H1 (cell line): ENCODE measurements at regions not wholly inside any gene's neighbourhood (a gene's known extent, or its start where the extent isn't known, plus 50 kb on each side); places are given as distances from the start of the nearest gene placed in this dataset.

Experiments
- CTCF ChIA-PET: fragments of 300-600 bp; sonication (Branson Sonifier 250); formaldehyde crosslinking; loops from one replicate; lab custom pipeline; 2021; ENCODE audit not compliant: partially characterized antibody; lab: Charles Lee
- POLR2A ChIA-PET: fragments of 300-600 bp; sonication (Branson Sonifier 250); formaldehyde crosslinking; loops from one replicate; lab custom pipeline; 2021; ENCODE audit warnings: inconsistent platforms; ENCODE audit not compliant: partially characterized antibody; lab: Charles Lee
- DNase-seq, 2 experiments: peaks; one replicate each; pipeline versions ENCODE4 v3.0.0 to v3.0.0-alpha.2; 2010 to 2022; ENCODE audit warnings: low spot score in 2 of 2, low read depth in 1 of 2, mixed read lengths in 1 of 2
- FAIRE-seq: peaks from 2 replicates; lab custom pipeline; 2011; peaks lifted over from hg19 to GRCh38; lab: Jason Lieb, UNC
- H2AFZ ChIP-seq: 2 replicates; pipeline ENCODE4 v1.8.1; 2012; ENCODE audit warnings: low read length, inconsistent platforms
- H2AK5ac ChIP-seq: 2 replicates; pipeline ENCODE4 v1.6.1; 2013; ENCODE audit warnings: low read depth, low read length
- H2BK120ac ChIP-seq: replicated peaks from 2 replicates; pipeline ENCODE3; 2013; ENCODE audit warnings: low read depth, low read length, inconsistent platforms
- H2BK12ac ChIP-seq: 2 replicates; pipeline ENCODE4 v1.6.1; 2013; ENCODE audit warnings: low read depth, low read length
- H2BK15ac ChIP-seq: 2 replicates; pipeline ENCODE4 v1.6.1; 2013; ENCODE audit warnings: low read length
- H2BK20ac ChIP-seq: 2 replicates; pipeline ENCODE4 v1.6.1; 2013; ENCODE audit warnings: low read length
- H2BK5ac ChIP-seq: 2 replicates; pipeline ENCODE4 v1.6.1; 2013; ENCODE audit warnings: low read depth, low read length
- H3K14ac ChIP-seq: 2 replicates; pipeline ENCODE4 v1.6.1; 2013; ENCODE audit warnings: inconsistent platforms; ENCODE audit not compliant: insufficient read length
- H3K18ac ChIP-seq: 2 replicates; pipeline ENCODE4 v1.6.1; 2013; ENCODE audit warnings: low read length; ENCODE audit errors: extremely low read depth
- H3K23ac ChIP-seq: 2 replicates; pipeline ENCODE4 v1.6.1; 2013; ENCODE audit warnings: inconsistent platforms; ENCODE audit not compliant: insufficient read length
- H3K23me2 ChIP-seq: 2 replicates; pipeline ENCODE4 v1.6.1; 2013; ENCODE audit warnings: low read depth, low read length
- H3K27ac ChIP-seq: 2 replicates; pipeline ENCODE4 v1.6.1; 2011; ENCODE audit warnings: low read depth, low read length, inconsistent platforms
- H3K27me3 ChIP-seq, 4 experiments: replicated peaks in 1 of 4; 1 replicate in 1 of 4; 2 replicates in 3 of 4; pipeline versions ENCODE4 v1.6.1 to v1.8.1; 2011 to 2013; ENCODE audit warnings: low read length in 3 of 4, mild to moderate bottlenecking in 3 of 4, inconsistent platforms in 2 of 4, mixed read lengths in 2 of 4, moderate library complexity in 1 of 4; ENCODE audit not compliant: control insufficient read depth in 3 of 4, insufficient read depth in 3 of 4; ENCODE audit errors: extremely low read depth in 1 of 4
- H3K36me3 ChIP-seq, 4 experiments: 2 replicates each; pipeline versions ENCODE4 v1.6.1 to v1.8.1; 2011 to 2013; ENCODE audit warnings: mild to moderate bottlenecking in 4 of 4, low read length in 3 of 4, moderate library complexity in 2 of 4, control low read depth in 1 of 4, inconsistent platforms in 1 of 4; ENCODE audit not compliant: insufficient read depth in 4 of 4, control insufficient read depth in 2 of 4
- H3K4ac ChIP-seq: replicated peaks from 2 replicates; pipeline ENCODE3; 2013; ENCODE audit warnings: low read length, low read depth, mixed read lengths, inconsistent platforms; ENCODE audit not compliant: insufficient read length
- H3K4me1 ChIP-seq, 4 experiments: replicated peaks in 1 of 4; 1 replicate in 1 of 4; 2 replicates in 3 of 4; pipeline versions ENCODE4 v1.6.1 to v1.8.1; 2011 to 2013; ENCODE audit warnings: low read length in 3 of 4, inconsistent platforms in 2 of 4, mixed read lengths in 1 of 4; ENCODE audit not compliant: insufficient read depth in 4 of 4, control insufficient read depth in 3 of 4
- H3K4me2 ChIP-seq, 2 experiments: 2 replicates each; pipeline versions ENCODE4 v1.6.1 to v1.8.1; 2011 to 2013; ENCODE audit warnings: low read depth in 2 of 2, low read length in 2 of 2, control low read depth in 1 of 2, inconsistent platforms in 1 of 2, mild to moderate bottlenecking in 1 of 2; ENCODE audit not compliant: insufficient read depth in 1 of 2
- H3K4me3 ChIP-seq, 4 experiments: fragments of 200-600, 300-600 bp in 1 of 4; sonication (generic), shearing (Covaris generic), sonication (Bioruptor Twin) in 1 of 4; 2 replicates each; pipeline versions ENCODE4 v1.5.1 to v1.8.1; 2011 to 2016; ENCODE audit warnings: low read length in 4 of 4, low read depth in 3 of 4, control low read depth in 2 of 4, inconsistent platforms in 2 of 4, mild to moderate bottlenecking in 2 of 4, mixed read lengths in 1 of 4, moderate library complexity in 1 of 4; ENCODE audit not compliant: insufficient read depth in 2 of 4; ENCODE audit errors: extremely low read depth in 1 of 4
- H3K56ac ChIP-seq: replicated peaks from 2 replicates; pipeline ENCODE3; 2013; ENCODE audit warnings: low read depth, mild to moderate bottlenecking, mixed read lengths, low read length, inconsistent platforms; ENCODE audit not compliant: insufficient read length
- H3K79me1 ChIP-seq: 2 replicates; pipeline ENCODE4 v1.6.1; 2013; ENCODE audit warnings: low read depth, low read length, control low read depth
- H3K79me2 ChIP-seq, 2 experiments: 2 replicates each; pipeline versions ENCODE4 v1.6.1 to v1.8.1; 2012 to 2013; ENCODE audit warnings: low read length in 2 of 2, mild to moderate bottlenecking in 2 of 2, inconsistent platforms in 1 of 2; ENCODE audit not compliant: insufficient read depth in 2 of 2, control insufficient read depth in 1 of 2
- H3K9ac ChIP-seq, 4 experiments: replicated peaks in 1 of 4; 1 replicate in 1 of 4; 2 replicates in 3 of 4; pipeline versions ENCODE4 v1.6.1 to v1.8.1; 2011 to 2013; ENCODE audit warnings: low read depth in 3 of 4, low read length in 3 of 4, control low read depth in 2 of 4, mild to moderate bottlenecking in 2 of 4, moderate library complexity in 2 of 4, inconsistent platforms in 1 of 4; ENCODE audit errors: extremely low read depth in 1 of 4
- H3K9me3 ChIP-seq, 2 experiments: 2 replicates each; pipeline versions ENCODE4 v1.6.1 to v1.8.1; 2012 to 2013; ENCODE audit warnings: mild to moderate bottlenecking in 2 of 2, moderate library complexity in 2 of 2, control low read depth in 1 of 2, inconsistent platforms in 1 of 2, low read depth in 1 of 2, low read length in 1 of 2, mixed read lengths in 1 of 2; ENCODE audit not compliant: insufficient read depth in 2 of 2
- H4K20me1 ChIP-seq, 2 experiments: replicated peaks in 1 of 2; 2 replicates each; pipeline versions ENCODE3 to v1.8.1; 2011 to 2013; ENCODE audit warnings: inconsistent platforms in 2 of 2, low read length in 2 of 2, mild to moderate bottlenecking in 1 of 2; ENCODE audit not compliant: insufficient read depth in 2 of 2, control insufficient read depth in 1 of 2
- H4K5ac ChIP-seq: 2 replicates; pipeline ENCODE4 v1.6.1; 2013; ENCODE audit warnings: low read length, low read depth, mixed read lengths, inconsistent platforms; ENCODE audit not compliant: insufficient read length
- H4K8ac ChIP-seq: 2 replicates; pipeline ENCODE4 v1.8.0; 2013; ENCODE audit warnings: mild to moderate bottlenecking, moderate library complexity, low read length, inconsistent platforms; ENCODE audit not compliant: insufficient read depth; ENCODE audit errors: extremely low read depth
- H4K91ac ChIP-seq: replicated peaks from 2 replicates; pipeline ENCODE3; 2013; ENCODE audit warnings: low read length, mixed read lengths, inconsistent platforms; ENCODE audit not compliant: insufficient read length
- FOSL1 ChIP-seq: IDR thresholded peaks from 2 replicates; pipeline ENCODE4 v1.6.1; 2011; ENCODE audit warnings: mild to moderate bottlenecking, low read depth, low read length, moderate library complexity; ENCODE audit not compliant: insufficient read depth
- GABPA ChIP-seq: IDR thresholded peaks from 2 replicates; pipeline ENCODE4 v1.6.1; 2011; ENCODE audit warnings: mild to moderate bottlenecking, low read length, moderate library complexity, borderline replicate concordance; ENCODE audit not compliant: insufficient read depth
- KDM5A ChIP-seq: fragments of 200-600 bp; IDR thresholded peaks from 2 replicates; pipeline ENCODE4 v1.7.1; 2012; ENCODE audit warnings: mild to moderate bottlenecking, low read length, inconsistent platforms, mixed read lengths
- MAFK ChIP-seq: IDR thresholded peaks from 2 replicates; pipeline ENCODE4 v1.6.1; 2012; ENCODE audit warnings: low read depth, mild to moderate bottlenecking, improper control_type of control experiment, low read length
- NANOG ChIP-seq: IDR thresholded peaks from 2 replicates; pipeline ENCODE4 v1.6.1; 2011; ENCODE audit warnings: low read length, low read depth, mild to moderate bottlenecking, inconsistent platforms; ENCODE audit not compliant: insufficient read depth, poor library complexity, severe bottlenecking
- RAD21 ChIP-seq, 2 experiments: IDR thresholded peaks in 1 of 2; conservative IDR thresholded peaks in 1 of 2; 2 replicates each; pipeline ENCODE4 v1.6.1; 2011; ENCODE audit warnings: low read depth in 2 of 2, low read length in 2 of 2, improper control_type of control experiment in 1 of 2, inconsistent platforms in 1 of 2, mild to moderate bottlenecking in 1 of 2, moderate library complexity in 1 of 2
- RNF2 ChIP-seq: fragments of 200-900, 300-1000 bp; sonication (generic); IDR thresholded peaks from 2 replicates; pipeline ENCODE4 v1.7.1; 2016; ENCODE audit warnings: borderline replicate concordance, low read depth, mild to moderate bottlenecking, antibody characterized with exemption, low read length; ENCODE audit not compliant: poor library complexity, severe bottlenecking; ENCODE audit errors: missing control alignments
- TBP ChIP-seq: IDR thresholded peaks from 2 replicates; pipeline ENCODE4 v1.6.1; 2011; ENCODE audit warnings: low read depth, low read length, improper control_type of control experiment
- TEAD4 ChIP-seq: IDR thresholded peaks from 2 replicates; pipeline ENCODE4 v1.6.1; 2012; ENCODE audit warnings: low read depth, low read length, inconsistent platforms, mixed read lengths
- WGBS, 2 experiments: shearing (Covaris generic) in 1 of 2; methylation state at CpG; one replicate each; pipeline versions ENCODE4 v1.1.6 to v1.1.7; 2013 to 2015; ENCODE audit warnings: low lambda C conversion rate in 2 of 2, mixed read lengths in 2 of 2, inconsistent platforms in 1 of 2, low coverage in 1 of 2, missing lambda C conversion rate in 1 of 2; ENCODE audit not compliant: insufficient replicate concordance in 2 of 2, insufficient coverage in 1 of 2, insufficient read length in 1 of 2; ENCODE audit errors: extremely low coverage in 1 of 2, missing lambda C conversion rate in 1 of 2; 5-methylcytosine and 5-hydroxymethylcytosine counted together
- TF ChIP-seq, protein P1 (sequence below): IDR thresholded peaks from 2 replicates; pipeline ENCODE4 v1.6.1; 2011; ENCODE audit warnings: low read depth, mild to moderate bottlenecking, low read length; ENCODE audit not compliant: insufficient read depth

GRCh38 chr15:49723981-49724380 is 103.1 kb downstream of the DTWD1 start:
- WGBS, 2 experiments = 81% methylated on average over 2 of the region's 2 CpGs; no CpG with 5 or more reads in 1 of the 2 experiments
- H4K5ac ChIP-seq = no peak overlapping the region

More at GRCh38 chr15:49723981-49724380, 103.1 kb downstream of the DTWD1 start:
- Histone ChIP-seq H2BK120ac (no peak overlapping the region), H4K8ac (no peak overlapping the region), H2BK5ac (no peak overlapping the region), H3K4me3 (no peak overlapping the region), H3K56ac (no peak overlapping the region), H3K4me1 (no peaks in the 10 kb centered on the region), H3K18ac (no peak overlapping the region), H4K91ac (no peak overlapping the region), H3K23ac (no peak overlapping the region), H2BK20ac (no peak overlapping the region), H2BK15ac (no peak overlapping the region), H3K4me2 (no peak overlapping the region), H3K9me3 (no peaks in the 10 kb centered on the region), H3K79me1 (no peaks in the 10 kb centered on the region), H3K36me3 (no peaks in the 10 kb centered on the region), H2BK12ac (no peak overlapping the region), H3K79me2 (no peaks in the 10 kb centered on the region), H3K4ac (no peak overlapping the region), H3K14ac (no peak overlapping the region), H2AFZ (no peak overlapping the region), H3K27ac (no peak overlapping the region), H4K20me1 (no peaks in the 10 kb centered on the region), H2AK5ac (no peak overlapping the region), H3K9ac (no peak overlapping the region), H3K23me2 (no peaks in the 10 kb centered on the region), H3K27me3 (no peaks in the 10 kb centered on the region)
- ChIA-PET CTCF (no interaction called here), POLR2A (no interaction called here)
- no peak for DNase-seq
- no peak for FAIRE-seq
- TF ChIP-seq TEAD4 (no peak), FOSL1 (no peak), GABPA (no peak), RAD21 (IDR thresholded peaks at IDR 0.05 in 1 of 2, conservative IDR thresholded peaks at IDR 0.05 in 1 of 2; ENCODE audit: low read depth in 2 of 2, low read length in 2 of 2) (no peak), RNF2 (no peak), NANOG (no peak), KDM5A (no peak), MAFK (no peak), TBP (no peak)
- TF ChIP-seq, protein P1, sequence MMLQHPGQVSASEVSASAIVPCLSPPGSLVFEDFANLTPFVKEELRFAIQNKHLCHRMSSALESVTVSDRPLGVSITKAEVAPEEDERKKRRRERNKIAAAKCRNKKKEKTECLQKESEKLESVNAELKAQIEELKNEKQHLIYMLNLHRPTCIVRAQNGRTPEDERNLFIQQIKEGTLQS = no peak
